ENCODE measurements at regions not wholly inside any gene's neighbourhood (a gene's known extent, or its start where the extent isn't known, plus 50 kb on each side); places are given as distances from the start of the nearest gene placed in this dataset.
A peak's percentile ranks its signal among the peaks of the same experiment; 100 is the strongest.
"Not testable (repeated sequence)": the region's sequence is repeated elsewhere in the genome, so short reads cannot be mapped to it uniquely, and the experiment has no call there.

- FAIRE-seq: no peak
Measured at GRCh38 chr14:53448682-53449081, 295.6 kb upstream of the DDHD1 start.

- FAIRE-seq: no peak
Measured at GRCh38 chr14:53444677-53445312, 291.7 kb upstream of the DDHD1 start.

DNA sequence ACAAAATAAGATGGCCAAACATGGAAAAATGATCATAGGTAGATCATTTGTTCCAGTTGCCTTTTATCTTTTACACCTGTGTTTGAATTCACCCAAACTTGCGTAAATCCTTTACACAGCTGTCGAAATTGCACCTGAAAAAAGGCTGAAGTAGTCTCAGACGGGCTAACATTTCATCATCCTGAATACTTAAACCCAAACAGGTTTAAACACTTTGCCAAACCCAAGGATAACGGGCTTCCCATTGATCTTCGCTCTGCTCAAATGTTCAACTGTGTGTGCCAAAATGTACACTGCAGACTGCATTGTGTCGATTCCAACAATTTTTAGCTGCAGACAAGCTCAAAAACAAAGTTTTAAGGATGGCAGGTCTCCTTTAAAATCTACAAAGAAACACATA lies 288.7 kb upstream of the DDHD1 start:
- no peak for FAIRE-seq

GRCh38 chr14:53437858-53438257 lies 284.7 kb upstream of the DDHD1 start:
- FAIRE-seq: no peak

DNA sequence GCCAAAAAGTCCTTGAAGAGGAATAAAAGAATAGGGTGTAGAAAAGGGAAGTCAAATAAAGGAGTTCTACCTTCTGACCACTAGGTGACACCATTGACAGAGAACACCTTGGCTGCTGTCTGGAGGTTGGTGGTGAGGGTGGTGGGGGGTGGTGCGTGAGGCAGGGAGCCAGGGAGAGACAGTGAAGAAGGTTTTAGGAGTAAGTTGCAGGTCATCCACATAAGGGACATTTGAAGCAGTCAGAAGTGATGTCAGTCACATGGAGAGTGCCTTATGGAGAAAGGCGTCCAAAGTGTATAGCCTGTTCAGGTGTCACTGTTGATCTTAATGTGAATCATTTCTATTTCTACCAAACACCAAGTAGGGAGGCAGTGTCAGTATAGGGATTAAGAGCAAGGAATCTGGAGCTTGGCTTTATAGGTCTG lies 279.3 kb upstream of the DDHD1 start:
- peak; percentile 94 for FAIRE-seq

GRCh38 chr14:53430870-53431269 lies 277.7 kb upstream of the DDHD1 start:
- FAIRE-seq: peak; percentile 13

DNA sequence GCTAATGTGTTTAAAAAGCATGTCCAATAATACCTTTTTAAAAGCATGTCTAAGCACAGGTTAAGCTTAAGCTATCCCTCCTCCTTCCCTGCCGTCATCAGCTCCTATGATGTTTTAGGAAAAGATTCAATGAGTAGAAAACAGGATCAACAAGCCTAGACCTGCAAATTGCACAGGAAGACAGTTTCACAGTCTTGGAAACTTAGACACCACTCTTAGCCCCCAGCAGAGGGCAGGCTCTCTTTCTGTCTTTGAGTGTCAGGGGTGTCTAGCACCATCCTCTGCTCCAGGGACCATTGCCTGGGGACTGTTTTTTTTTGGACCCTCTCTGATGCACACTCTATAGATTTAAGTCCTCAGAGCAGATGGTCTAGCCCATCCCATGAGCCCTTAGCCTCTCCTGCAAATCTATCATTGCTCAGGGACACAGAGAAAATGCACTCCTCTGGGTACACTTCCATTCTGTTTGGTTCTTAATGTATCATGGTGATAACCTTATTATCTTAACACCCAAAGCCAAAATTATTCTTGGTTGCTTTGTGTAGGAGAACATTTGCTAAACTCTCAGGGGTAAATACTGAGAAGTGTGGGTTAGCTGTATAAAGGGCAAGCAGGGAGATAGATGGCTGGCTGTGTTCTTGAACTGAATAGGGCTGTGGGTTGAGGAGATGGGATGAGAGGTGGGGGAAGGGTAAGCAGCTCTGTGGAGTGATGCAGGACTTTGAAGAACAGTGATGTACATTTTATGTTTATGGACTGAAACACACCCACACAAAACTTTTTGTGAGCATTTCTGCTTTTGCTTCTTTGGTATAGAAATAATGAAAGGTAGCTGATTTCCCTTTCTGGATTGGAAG lies 259.9 kb upstream of the DDHD1 start:
- no peak for FAIRE-seq

GRCh38 chr14:53411125-53411524 lies 258.0 kb upstream of the DDHD1 start:
- no peak for FAIRE-seq

GRCh38 chr14:53409969-53410368 lies 256.8 kb upstream of the DDHD1 start:
- FAIRE-seq: no peak

GRCh38 chr14:53409289-53409688 lies 256.2 kb upstream of the DDHD1 start:
- FAIRE-seq: no peak

- FAIRE-seq: no peak
Measured at GRCh38 chr14:53408175-53408879, 255.2 kb upstream of the DDHD1 start.

DNA sequence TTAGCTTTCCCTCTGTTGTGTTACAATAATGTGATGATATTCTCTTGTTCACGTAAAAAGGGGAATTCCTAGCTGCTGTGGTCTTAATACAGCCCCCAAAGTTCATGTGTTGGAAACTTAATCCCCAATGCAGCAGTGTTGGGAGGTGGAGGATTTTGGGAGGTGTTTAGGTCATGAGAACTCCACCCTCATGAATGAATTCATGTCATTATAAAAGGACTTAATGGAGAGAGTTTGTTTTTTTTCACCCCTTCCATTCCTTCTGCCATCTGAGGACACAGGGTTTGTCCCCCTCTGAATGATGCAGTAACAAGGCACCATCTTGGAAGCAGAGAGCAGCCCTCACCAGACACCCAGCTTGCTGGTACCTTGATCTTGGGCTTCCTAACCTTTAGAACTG lies 253.4 kb upstream of the DDHD1 start:
- FAIRE-seq: no peak

GRCh38 chr14:53401646-53402045 lies 248.5 kb upstream of the DDHD1 start:
- FAIRE-seq: no peak

GRCh38 chr14:53399057-53399456 lies 245.9 kb upstream of the DDHD1 start:
- no peak for FAIRE-seq

DNA sequence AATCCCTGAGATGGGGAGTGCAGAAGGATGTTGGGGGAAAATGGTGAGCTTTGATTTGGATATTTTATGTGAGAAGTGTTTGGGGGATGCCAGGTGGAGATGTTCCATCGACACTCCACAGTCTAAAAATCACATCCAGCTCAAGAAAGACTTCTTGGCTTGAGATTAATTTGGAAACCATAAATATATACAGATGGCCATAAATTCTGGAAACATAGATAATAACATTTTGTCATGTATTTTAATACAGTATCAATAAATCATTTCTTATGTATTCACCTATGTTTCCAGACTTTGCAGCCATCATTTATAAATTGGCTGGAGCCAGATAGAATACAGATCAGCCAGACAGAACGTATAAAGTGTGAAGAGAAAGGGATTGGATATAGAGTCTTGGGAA lies 245.5 kb upstream of the DDHD1 start:
- FAIRE-seq: no peak

- FAIRE-seq: not testable (repeated sequence)
Measured at GRCh38 chr14:53395267-53395666, 242.1 kb upstream of the DDHD1 start.

GRCh38 chr14:53391631-53392285 lies 238.6 kb upstream of the DDHD1 start:
- FAIRE-seq: no peak

- no peak for FAIRE-seq
Measured at GRCh38 chr14:53391156-53391555, 238.0 kb upstream of the DDHD1 start.

- no peak for FAIRE-seq
Measured at GRCh38 chr14:53390008-53390407, 236.9 kb upstream of the DDHD1 start.

DNA sequence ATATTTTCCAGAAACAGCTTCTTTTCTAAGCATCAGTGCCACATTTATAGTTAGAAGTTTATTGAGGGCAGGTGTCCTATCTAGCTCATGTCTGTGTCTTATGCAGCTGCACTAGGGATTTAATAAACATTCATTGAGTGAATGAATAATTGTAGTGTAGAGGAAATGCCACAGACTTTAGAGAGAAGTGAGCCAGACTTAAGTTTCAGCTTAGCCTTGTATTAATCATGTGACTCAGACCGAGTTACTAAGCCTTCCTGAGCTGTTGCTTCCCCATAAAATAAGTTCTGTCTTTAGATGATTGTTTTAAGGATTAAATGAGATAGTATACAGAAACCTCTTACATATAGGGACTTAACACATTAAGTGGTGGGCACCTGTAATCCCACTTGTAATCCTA lies 236.1 kb upstream of the DDHD1 start:
- no peak for FAIRE-seq

GRCh38 chr14:53386362-53386761 lies 233.2 kb upstream of the DDHD1 start:
- FAIRE-seq: no peak

DNA sequence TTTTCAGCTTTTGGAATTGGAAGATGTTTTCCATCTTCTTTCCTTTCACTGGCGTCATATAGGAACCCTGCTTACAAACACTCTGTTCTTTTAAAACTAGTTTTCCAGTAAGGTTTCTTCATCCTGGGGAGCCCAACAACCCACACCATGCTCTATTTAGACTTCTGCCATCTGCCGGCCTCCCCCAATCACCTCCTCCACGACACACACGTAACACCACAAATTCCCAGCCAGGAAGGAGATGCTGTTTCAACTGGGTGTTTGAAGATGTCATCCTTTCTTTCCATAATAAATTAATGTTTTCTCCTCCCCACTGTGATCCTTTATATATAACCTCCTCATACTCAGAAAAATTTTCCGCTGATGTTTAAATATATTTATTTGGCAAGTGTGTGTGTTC lies 231.4 kb upstream of the DDHD1 start:
- FAIRE-seq: no peak

DNA sequence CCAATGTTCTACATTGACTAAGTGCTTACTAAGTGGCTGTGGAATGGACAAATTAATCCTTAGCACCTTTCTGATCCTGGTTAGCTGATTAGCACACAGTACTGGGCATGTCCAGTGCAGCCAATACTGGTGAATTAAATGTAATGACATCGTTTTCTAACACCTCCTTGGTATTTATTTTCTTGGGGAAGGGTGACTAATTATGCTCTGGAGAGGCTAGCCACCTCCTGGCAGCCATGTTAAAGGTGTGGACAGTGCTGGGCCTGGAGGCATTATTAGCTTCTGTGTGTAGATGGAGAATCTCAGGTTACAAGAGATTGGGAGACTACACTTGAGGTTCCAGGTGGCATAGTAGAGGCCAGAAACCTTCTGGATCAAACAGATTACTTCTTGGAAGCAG lies 230.9 kb upstream of the DDHD1 start:
- FAIRE-seq: no peak

Measured in G401.6 (cell line).